SK-N-SH (cell line): ENCODE measurements at regions not wholly inside any gene's neighbourhood (a gene's known extent, or its start where the extent isn't known, plus 50 kb on each side); places are given as distances from the start of the nearest gene placed in this dataset.

ENCODE experiments used
- CTCF ChIA-PET: fragments of 300-600, 350-600 bp; formaldehyde crosslinking; extraction: SDS; loops from one replicate; lab custom pipeline; 2021; lab: Yijun Ruan, JAX
- POLR2A ChIA-PET: fragments of 350-600 bp; sonication (Branson Sonifier 250); formaldehyde crosslinking; extraction: SDS; loops from one replicate; lab custom pipeline; 2020; ENCODE audit warnings: antibody characterized with exemption, inconsistent platforms; lab: Yijun Ruan, JAX
- DNase-seq: peaks from one replicate; pipeline ENCODE4 v3.0.0; 2012
- H2AFZ ChIP-seq: fragments of 200-600 bp; sonication (generic); 2 replicates; pipeline ENCODE4 v1.8.1; 2016; ENCODE audit warnings: antibody characterized with exemption, mild to moderate bottlenecking, low read depth
- H3F3A ChIP-seq: fragments of 200-600 bp; sonication (generic); replicated peaks from 2 replicates; pipeline ENCODE3; 2016; ENCODE audit warnings: antibody characterized with exemption, mild to moderate bottlenecking; ENCODE audit not compliant: insufficient read depth
- H3K27ac ChIP-seq, 2 experiments: fragments of 200-500 bp in 1 of 2; fragments of 200-600 bp in 1 of 2; sonication (Bioruptor generic) in 1 of 2; sonication (generic), shearing (Covaris generic) in 1 of 2; 2 replicates each; pipeline versions ENCODE4 v1.5.1 to v1.6.1; 2014 to 2016; ENCODE audit warnings: low read depth in 2 of 2, inconsistent platforms in 1 of 2, low read length in 1 of 2, mild to moderate bottlenecking in 1 of 2, mixed read lengths in 1 of 2
- H3K27me3 ChIP-seq: fragments of 200-600 bp; sonication (generic), shearing (Covaris generic); 2 replicates; pipeline ENCODE4 v1.6.1; 2016; ENCODE audit warnings: mixed run types; ENCODE audit not compliant: insufficient read depth
- H3K36me3 ChIP-seq, 2 experiments: fragments of 200-500 bp in 1 of 2; fragments of 200-600 bp in 1 of 2; sonication (Bioruptor generic) in 1 of 2; sonication (generic) in 1 of 2; replicated peaks in 1 of 2; 2 replicates each; pipeline versions ENCODE3 to v1.5.1; 2014 to 2016; ENCODE audit warnings: low read length in 1 of 2, mild to moderate bottlenecking in 1 of 2; ENCODE audit not compliant: insufficient read depth in 2 of 2, control insufficient read depth in 1 of 2
- H3K4me1 ChIP-seq, 2 experiments: fragments of 200-500 bp in 1 of 2; fragments of 200-600 bp in 1 of 2; sonication (Bioruptor generic) in 1 of 2; sonication (generic), shearing (Covaris generic) in 1 of 2; 2 replicates each; pipeline versions ENCODE4 v1.5.1 to v1.6.1; 2014 to 2016; ENCODE audit warnings: low read depth in 1 of 2, low read length in 1 of 2, mixed run types in 1 of 2; ENCODE audit not compliant: insufficient read depth in 2 of 2, control insufficient read depth in 1 of 2
- H3K4me2 ChIP-seq: fragments of 200-600 bp; sonication (generic), shearing (Covaris generic); 2 replicates; pipeline ENCODE4 v1.6.1; 2017; ENCODE audit warnings: mixed run types
- H3K4me3 ChIP-seq, 2 experiments: fragments of 200-500 bp in 1 of 2; fragments of 200-600 bp in 1 of 2; sonication (Bioruptor generic) in 1 of 2; sonication (generic), shearing (Covaris generic) in 1 of 2; 2 replicates each; pipeline versions ENCODE4 v1.5.1 to v1.8.1; 2014 to 2016; ENCODE audit warnings: low read depth in 2 of 2, inconsistent platforms in 1 of 2, low read length in 1 of 2, mild to moderate bottlenecking in 1 of 2, mixed read lengths in 1 of 2, moderate library complexity in 1 of 2
- H3K79me2 ChIP-seq: fragments of 200-600 bp; sonication (generic); 2 replicates; pipeline ENCODE4 v1.8.1; 2017; ENCODE audit warnings: mild to moderate bottlenecking; ENCODE audit not compliant: insufficient read depth
- H3K9ac ChIP-seq: fragments of 200-600 bp; sonication (generic); 2 replicates; pipeline ENCODE4 v1.6.1; 2017; ENCODE audit warnings: mixed run types
- H3K9me2 ChIP-seq: fragments of 200-600 bp; sonication (generic); 2 replicates; pipeline ENCODE4 v1.6.1; 2017; ENCODE audit warnings: mixed run types
- H3K9me3 ChIP-seq: fragments of 200-600 bp; sonication (generic); 2 replicates; pipeline ENCODE4 v1.6.1; 2017; ENCODE audit warnings: mixed run types, mild to moderate bottlenecking, moderate library complexity
- H4K20me1 ChIP-seq: fragments of 200-600 bp; sonication (generic); 2 replicates; pipeline ENCODE4 v1.6.1; 2017; ENCODE audit warnings: mild to moderate bottlenecking, mixed run types; ENCODE audit not compliant: insufficient read depth
- ELF1 ChIP-seq: IDR thresholded peaks from 2 replicates; pipeline ENCODE4 v1.4.0; 2012
- FOSL2 ChIP-seq: IDR thresholded peaks from 2 replicates; pipeline ENCODE4 v1.4.0; 2012; ENCODE audit warnings: low read depth, mild to moderate bottlenecking, moderate library complexity, borderline replicate concordance
- FOXJ3 ChIP-seq: sonication (generic); formaldehyde crosslinking; IDR thresholded peaks from 2 replicates; pipeline ENCODE4 v1.5.1; 2020; ENCODE audit warnings: mild to moderate bottlenecking, missing genetic modification reagents
- FOXM1 ChIP-seq: IDR thresholded peaks from 2 replicates; pipeline ENCODE4 v1.4.0; 2012; ENCODE audit warnings: low read depth, mild to moderate bottlenecking
- JUND ChIP-seq: IDR thresholded peaks from 2 replicates; pipeline ENCODE4 v1.4.0; 2012
- MEF2A ChIP-seq: IDR thresholded peaks from 2 replicates; pipeline ENCODE4 v1.4.0; 2012; ENCODE audit warnings: low read depth, borderline replicate concordance
- MXI1 ChIP-seq: IDR thresholded peaks from 2 replicates; pipeline ENCODE4 v1.6.1; 2012; ENCODE audit warnings: mild to moderate bottlenecking, low read depth, low read length, improper control_type of control experiment
- NFIC ChIP-seq: IDR thresholded peaks from 2 replicates; pipeline ENCODE4 v1.4.0; 2012; ENCODE audit warnings: borderline replicate concordance
- RAD21 ChIP-seq: IDR thresholded peaks from 2 replicates; pipeline ENCODE4 v1.6.1; 2012; ENCODE audit warnings: mild to moderate bottlenecking, low read length
- RFX5 ChIP-seq: IDR thresholded peaks from 2 replicates; pipeline ENCODE4 v1.6.1; 2012; ENCODE audit warnings: mild to moderate bottlenecking, improper control_type of control experiment, low read length
- TAF1 ChIP-seq: IDR thresholded peaks from 2 replicates; pipeline ENCODE4 v1.6.1; 2012; ENCODE audit warnings: low read depth, mild to moderate bottlenecking, low read length, moderate library complexity, borderline replicate concordance
- TCF12 ChIP-seq: IDR thresholded peaks from 2 replicates; pipeline ENCODE4 v1.4.0; 2012
- USF1 ChIP-seq: IDR thresholded peaks from 2 replicates; pipeline ENCODE4 v1.4.0; 2012; ENCODE audit warnings: low read depth, borderline replicate concordance
- WGBS: methylation state at CpG from one replicate; pipeline ENCODE4 v1.1.6; 2017; ENCODE audit warnings: low lambda C conversion rate; 5-methylcytosine and 5-hydroxymethylcytosine counted together
- TF ChIP-seq, protein P1 (sequence below): fragments of 150-350 bp; IDR thresholded peaks from 2 replicates; pipeline ENCODE4 v1.6.1; 2017; ENCODE audit warnings: antibody characterized with exemption, low read length, low read depth, borderline replicate concordance
- TF ChIP-seq, protein P2 (sequence below): IDR thresholded peaks from 2 replicates; pipeline ENCODE4; 2012

DNA sequence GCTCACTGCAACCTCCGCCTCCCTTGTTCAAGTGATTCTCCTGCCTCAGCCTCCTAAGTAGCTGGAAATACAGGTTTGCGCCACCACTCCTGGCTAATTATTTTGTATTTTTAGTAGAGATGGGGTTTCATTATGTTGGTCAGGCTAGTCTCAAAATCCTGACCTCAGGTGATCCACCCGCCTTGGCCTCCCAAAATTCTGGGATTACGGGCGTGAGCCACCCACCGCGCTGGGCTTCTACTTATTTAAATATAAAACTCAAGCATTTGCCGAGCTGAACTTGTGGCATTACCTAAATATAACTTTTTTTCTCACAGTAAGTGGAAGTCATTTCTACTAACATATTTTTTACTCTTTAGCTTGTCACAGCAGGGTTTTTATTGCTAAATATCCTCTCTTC is 1356.3 kb upstream of the ACO1 start:
- Histone ChIP-seq H3K36me3 (no peaks in the 10 kb centered on the region), H3K9me2 (no peaks in the 10 kb centered on the region), H3K27me3 (no peaks in the 10 kb centered on the region), H3K79me2 (no peaks in the 10 kb centered on the region), H2AFZ (no peak overlapping the region)
- no peak for TF ChIP-seq JUND
- TF ChIP-seq, protein P1, sequence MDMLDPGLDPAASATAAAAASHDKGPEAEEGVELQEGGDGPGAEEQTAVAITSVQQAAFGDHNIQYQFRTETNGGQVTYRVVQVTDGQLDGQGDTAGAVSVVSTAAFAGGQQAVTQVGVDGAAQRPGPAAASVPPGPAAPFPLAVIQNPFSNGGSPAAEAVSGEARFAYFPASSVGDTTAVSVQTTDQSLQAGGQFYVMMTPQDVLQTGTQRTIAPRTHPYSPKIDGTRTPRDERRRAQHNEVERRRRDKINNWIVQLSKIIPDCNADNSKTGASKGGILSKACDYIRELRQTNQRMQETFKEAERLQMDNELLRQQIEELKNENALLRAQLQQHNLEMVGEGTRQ: no peak
- TF ChIP-seq NFIC: no peak
- no peak for TF ChIP-seq ELF1
- TF ChIP-seq RAD21: no peak
- TF ChIP-seq, protein P2, sequence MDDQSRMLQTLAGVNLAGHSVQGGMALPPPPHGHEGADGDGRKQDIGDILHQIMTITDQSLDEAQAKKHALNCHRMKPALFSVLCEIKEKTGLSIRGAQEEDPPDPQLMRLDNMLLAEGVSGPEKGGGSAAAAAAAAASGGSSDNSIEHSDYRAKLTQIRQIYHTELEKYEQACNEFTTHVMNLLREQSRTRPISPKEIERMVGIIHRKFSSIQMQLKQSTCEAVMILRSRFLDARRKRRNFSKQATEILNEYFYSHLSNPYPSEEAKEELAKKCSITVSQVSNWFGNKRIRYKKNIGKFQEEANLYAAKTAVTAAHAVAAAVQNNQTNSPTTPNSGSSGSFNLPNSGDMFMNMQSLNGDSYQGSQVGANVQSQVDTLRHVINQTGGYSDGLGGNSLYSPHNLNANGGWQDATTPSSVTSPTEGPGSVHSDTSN: no peak
- no peak for TF ChIP-seq FOXM1
- TF ChIP-seq MEF2A: no peak
- TF ChIP-seq, all 33 proteins: peak for 0
- Histone ChIP-seq H3K4me3 (no peak overlapping the region), H4K20me1 (no peaks in the 10 kb centered on the region), H3F3A (peaks cover 5% of the 10 kb centered on the region), H3K27ac (no peak overlapping the region), H3K9me3 (no peaks in the 10 kb centered on the region), H3K9ac (no peak overlapping the region), H3K4me1 (peaks cover 0 to 10% of the 10 kb centered on the region in 2 experiments; a peak in 1 of 4 replicates), H3K4me2 (no peak overlapping the region)
- CTCF ChIA-PET: no interaction called here
- POLR2A ChIA-PET: no interaction called here
- WGBS: 86% methylated on average over 8 of the region's 8 CpGs
- no peak for DNase-seq

DNA sequence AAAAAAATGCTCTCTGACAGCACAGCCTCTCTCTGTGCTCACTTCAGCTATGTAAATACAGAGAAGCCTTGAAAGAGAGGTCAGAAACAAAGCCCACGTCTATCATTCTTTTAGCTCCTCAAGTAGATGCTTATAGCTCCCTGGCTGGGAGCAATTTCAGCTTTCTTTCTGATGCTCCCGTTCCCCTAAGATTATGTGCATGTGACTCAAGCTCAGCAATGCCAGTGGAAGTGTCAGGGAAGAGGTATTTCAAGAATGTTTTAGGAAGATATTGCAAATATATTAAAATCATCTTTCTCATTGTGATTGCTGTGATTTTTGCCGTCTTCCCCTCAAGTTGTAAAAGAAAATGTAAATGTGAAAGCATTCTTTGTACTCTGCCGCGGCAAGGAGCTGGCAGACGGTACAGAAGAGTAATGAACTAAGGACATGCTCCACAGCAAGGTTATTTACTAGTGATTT is 1353.7 kb upstream of the ACO1 start:
- WGBS: 26% methylated on average over 6 of the region's 6 CpGs
- H3K4me3 ChIP-seq: peak overlapping the region in 1 of 2 experiments; percentile 35; a peak in 1 of 4 replicates

More for the DNA sequence above, 1353.7 kb upstream of the ACO1 start:
- Histone ChIP-seq H3K27ac (peak overlapping the region; percentile 51 to 78; a peak in 3 of 4 replicates), H3K27me3 (no peaks in the 10 kb centered on the region), H3K4me1 (peaks cover 14 to 23% of the 10 kb centered on the region in 2 experiments; a peak in 3 of 4 replicates), H4K20me1 (no peaks in the 10 kb centered on the region), H2AFZ (peak overlapping the region; percentile 82), H3K79me2 (no peaks in the 10 kb centered on the region), H3K9ac (no peak overlapping the region; the same call in 1 of the 2 replicates), H3K9me3 (no peaks in the 10 kb centered on the region), H3F3A (peaks cover 15% of the 10 kb centered on the region), H3K9me2 (no peaks in the 10 kb centered on the region), H3K4me2 (peak overlapping the region; percentile 16; the same call in 1 of the 2 replicates), H3K36me3 (no peaks in the 10 kb centered on the region)
- TF ChIP-seq MXI1 (no peak), TAF1 (no peak), FOSL2 (peak; percentile 36; the same call in 1 of the 2 replicates), RFX5 (no peak), FOXJ3 (no peak), TCF12 (peak; percentile 28; the same call in 1 of the 2 replicates), USF1 (peak; percentile 42; the same call in 1 of the 2 replicates)
- TF ChIP-seq, protein P2: no peak
- ChIA-PET CTCF (no interaction called here), POLR2A (no interaction called here)
- DNase-seq: no peak
